Fibroblast of mammary gland (primary cell): ENCODE measurements at regions not wholly inside any gene's neighbourhood (a gene's known extent, or its start where the extent isn't known, plus 50 kb on each side); places are given as distances from the start of the nearest gene placed in this dataset.

Source experiments
- DNase-seq: peaks from one replicate; pipeline ENCODE4 v3.0.0-alpha.2; 2010; ENCODE audit warnings: low read depth
- H3K4me3 ChIP-seq: 2 replicates; pipeline ENCODE4 v1.5.1; 2011; ENCODE audit warnings: low read depth, mild to moderate bottlenecking, low read length, moderate library complexity; ENCODE audit not compliant: control insufficient read depth
- TF ChIP-seq, protein P1 (sequence below): conservative IDR thresholded peaks from 2 replicates; pipeline ENCODE4 v1.5.1; 2011; ENCODE audit warnings: low read depth, low read length, inconsistent platforms; ENCODE audit not compliant: control insufficient read depth, insufficient read depth

DNA sequence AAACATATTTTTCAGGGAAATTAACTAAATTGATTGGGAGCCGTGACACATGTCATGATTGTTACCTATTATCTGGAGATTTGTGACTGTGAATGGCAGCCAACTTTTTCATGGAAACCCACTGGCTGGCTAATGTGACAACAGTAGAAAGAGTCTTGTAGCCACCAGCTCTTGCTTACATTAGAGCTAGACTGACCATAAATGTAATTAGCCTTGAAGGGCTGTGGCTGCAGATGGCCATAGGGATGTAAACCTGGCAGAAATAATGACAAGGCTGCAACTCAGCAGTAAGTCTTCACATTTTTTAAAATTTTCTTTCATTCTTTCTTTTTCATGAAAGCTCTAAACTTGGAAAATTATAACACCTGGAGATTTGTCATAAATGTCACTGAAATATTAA, 168.2 kb upstream of the ROBO2 start:
- H3K4me3 ChIP-seq, result no peak overlapping the region
- TF ChIP-seq, protein P1, sequence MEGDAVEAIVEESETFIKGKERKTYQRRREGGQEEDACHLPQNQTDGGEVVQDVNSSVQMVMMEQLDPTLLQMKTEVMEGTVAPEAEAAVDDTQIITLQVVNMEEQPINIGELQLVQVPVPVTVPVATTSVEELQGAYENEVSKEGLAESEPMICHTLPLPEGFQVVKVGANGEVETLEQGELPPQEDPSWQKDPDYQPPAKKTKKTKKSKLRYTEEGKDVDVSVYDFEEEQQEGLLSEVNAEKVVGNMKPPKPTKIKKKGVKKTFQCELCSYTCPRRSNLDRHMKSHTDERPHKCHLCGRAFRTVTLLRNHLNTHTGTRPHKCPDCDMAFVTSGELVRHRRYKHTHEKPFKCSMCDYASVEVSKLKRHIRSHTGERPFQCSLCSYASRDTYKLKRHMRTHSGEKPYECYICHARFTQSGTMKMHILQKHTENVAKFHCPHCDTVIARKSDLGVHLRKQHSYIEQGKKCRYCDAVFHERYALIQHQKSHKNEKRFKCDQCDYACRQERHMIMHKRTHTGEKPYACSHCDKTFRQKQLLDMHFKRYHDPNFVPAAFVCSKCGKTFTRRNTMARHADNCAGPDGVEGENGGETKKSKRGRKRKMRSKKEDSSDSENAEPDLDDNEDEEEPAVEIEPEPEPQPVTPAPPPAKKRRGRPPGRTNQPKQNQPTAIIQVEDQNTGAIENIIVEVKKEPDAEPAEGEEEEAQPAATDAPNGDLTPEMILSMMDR, result no peak
- DNase-seq, result no peak

DNA sequence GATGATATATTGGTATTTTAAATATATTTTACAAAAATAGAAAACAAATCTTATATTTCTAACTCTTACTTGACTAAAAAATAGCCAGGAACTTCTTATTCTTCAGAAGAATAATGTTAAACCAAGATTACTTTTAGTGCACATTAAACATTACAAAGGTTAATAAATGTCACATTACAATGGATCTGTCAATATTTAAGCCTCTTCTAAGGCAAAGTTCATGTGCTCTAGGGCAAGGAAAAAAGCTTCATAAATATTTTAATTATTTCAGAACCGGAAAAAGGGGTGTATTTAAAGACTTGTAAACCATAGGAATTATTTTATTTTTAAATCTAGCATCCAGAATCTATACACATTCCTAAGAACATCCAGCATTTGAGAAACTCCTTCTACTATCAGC, 166.9 kb upstream of the ROBO2 start:
- TF ChIP-seq, protein P1, result no peak
- no peak for DNase-seq
- no peak overlapping the region for H3K4me3 ChIP-seq

DNA sequence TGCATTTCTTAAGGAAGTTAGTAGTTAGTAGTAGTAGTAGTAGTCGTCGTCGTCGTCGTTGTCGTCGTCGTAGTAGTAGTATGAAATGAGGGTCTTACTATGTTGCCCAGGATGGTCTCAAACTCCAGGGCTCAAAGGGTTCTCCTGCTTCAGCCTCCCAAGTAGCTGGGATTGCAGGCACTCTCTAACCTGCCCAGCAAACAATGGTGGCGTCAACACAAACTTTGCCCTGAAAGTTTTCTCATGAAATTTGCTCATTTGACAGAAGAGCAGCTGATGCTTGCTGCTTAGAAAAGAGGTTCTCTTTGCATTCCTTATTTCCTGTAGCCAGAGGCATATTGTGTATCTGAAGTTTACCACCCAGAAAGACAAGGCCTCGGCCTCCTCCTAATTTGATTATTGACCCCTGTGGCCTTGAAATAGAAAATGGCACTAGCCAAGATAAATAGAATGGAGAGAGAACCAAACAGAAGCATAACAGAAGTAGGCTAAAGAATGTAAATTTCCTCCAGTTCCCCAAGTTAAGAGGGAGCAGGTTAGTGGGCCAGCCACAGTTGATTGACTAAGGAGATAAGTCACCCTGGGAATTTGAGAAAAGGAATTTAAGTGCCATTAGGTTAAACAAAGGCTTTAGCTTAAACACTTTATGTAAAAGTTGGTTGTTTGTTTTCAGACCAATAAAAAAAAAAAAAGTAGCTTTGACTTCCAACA, 166.2 kb upstream of the ROBO2 start:
- DNase-seq, result no peak
- no peak overlapping the region for H3K4me3 ChIP-seq
- TF ChIP-seq, protein P1, result no peak

DNA sequence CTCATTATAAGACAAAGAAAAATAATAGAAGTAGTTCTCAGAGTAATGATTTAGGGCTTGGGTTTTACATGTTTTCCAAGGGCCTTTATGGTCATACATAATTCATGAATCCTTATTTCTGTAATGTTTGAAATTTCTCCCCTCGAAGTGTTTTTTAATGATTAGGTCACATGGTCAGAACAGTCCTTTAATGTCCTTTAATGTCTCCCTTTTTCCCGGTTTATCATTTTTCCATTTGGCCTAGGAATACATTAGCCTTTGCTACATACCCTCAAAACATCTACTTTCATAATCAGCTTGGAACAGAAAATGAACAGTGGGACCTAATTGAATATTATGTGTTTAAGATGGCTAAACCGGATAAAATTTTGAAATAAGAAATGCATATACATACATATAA, 159.9 kb upstream of the ROBO2 start:
- H3K4me3 ChIP-seq, result no peak overlapping the region
- DNase-seq, result no peak
- TF ChIP-seq, protein P1, result no peak

DNA sequence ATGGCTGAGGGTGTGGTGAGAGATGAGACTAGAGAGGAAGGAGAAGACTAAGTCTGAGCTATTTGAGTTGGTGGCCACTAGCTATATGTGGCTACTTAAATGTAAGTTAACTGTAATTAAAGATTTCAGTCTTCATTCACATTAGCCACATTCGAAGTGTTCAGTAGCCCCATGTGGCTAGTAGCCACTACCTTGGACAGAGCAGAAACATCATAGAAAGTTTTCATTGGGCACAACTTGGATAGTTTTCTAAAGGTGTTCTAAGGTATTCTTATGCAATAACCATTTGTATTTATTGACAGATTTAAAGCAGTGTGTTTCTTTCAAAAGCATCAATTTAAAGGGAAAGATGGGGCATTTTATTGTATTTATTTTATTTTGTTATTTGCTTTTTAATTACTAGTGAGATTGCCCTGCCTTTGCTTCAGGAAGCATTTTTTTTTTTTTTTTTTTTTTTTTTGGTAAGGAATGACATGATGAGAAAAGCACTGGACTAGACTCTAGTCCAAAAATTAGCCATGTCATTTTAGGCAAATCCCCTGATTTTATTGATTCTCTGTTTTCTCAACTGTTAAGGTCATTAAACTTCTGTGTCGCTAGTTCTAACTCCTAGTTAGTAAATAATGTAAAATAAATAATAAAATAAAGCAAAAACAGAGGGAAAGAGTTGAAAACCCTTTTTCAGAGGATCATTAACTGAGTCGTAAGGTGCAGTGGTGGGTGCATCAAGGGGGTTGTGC, 153.0 kb upstream of the ROBO2 start:
- TF ChIP-seq, protein P1, result no peak
- DNase-seq, result no peak
- no peak overlapping the region for H3K4me3 ChIP-seq

DNA sequence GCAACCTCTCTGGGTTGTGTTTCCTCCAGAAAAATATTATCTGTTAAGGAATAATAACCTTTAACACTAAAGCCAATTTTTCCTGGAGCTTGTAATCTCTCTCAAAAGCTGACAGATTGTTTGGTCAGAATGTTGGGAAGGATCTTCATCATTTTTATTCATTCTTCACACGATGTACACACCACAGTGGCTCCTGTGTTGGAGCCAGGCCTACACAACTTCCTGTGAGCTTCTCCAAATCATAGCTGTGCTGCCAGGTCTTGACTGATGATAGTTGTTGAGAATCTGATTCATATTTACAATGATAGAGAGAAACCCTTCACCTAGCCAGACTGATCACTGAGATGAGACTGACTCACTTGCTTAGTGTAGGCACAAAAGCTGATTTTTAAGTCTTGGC, 151.0 kb upstream of the ROBO2 start:
- DNase-seq, result no peak
- no peak overlapping the region for H3K4me3 ChIP-seq
- TF ChIP-seq, protein P1, result no peak
